ENCODE measurements at regions not wholly inside any gene's neighbourhood (a gene's known extent, or its start where the extent isn't known, plus 50 kb on each side); places are given as distances from the start of the nearest gene placed in this dataset.

DNA sequence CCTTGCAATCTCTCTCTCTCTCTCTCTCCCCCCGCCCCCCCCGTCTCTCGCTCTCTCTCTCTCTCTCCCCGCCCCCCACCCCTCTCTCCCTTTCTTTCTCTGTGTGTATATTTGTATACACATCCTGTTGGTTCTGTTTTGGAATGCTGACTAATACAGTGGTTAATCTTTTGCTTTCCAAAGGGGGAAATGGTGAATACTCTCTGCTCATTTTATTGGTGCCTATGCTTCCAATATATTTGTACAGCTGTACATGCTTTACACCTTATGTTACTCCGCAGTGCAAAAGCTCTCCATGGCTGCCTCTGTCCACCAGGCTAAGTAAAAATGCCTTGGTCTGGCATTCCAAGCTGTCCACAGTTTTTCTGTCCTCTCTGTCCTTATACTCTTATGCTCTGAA, 158.8 kb downstream of the RBMX2 start:
- Histone ChIP-seq H3K27me3 (ENCODE audit: control insufficient read depth in 2 of 2, insufficient read depth in 2 of 2, low read length in 2 of 2) (no peaks in the 10 kb centered on the region), H3K27ac (ENCODE audit: insufficient read depth, low read depth, low read length) (no peak overlapping the region), H3K9me1 (replicated peaks; ENCODE audit: control insufficient read depth, extremely low read depth, insufficient read depth, low read length) (no peaks in the 10 kb centered on the region), H3K4me2 (ENCODE audit: insufficient read depth, low read length) (no peak overlapping the region), H2AFZ (ENCODE audit: low read depth, low read length) (no peak overlapping the region), H3K9me3 (replicated peaks; ENCODE audit: control insufficient read depth, insufficient read depth, low read length) (no peaks in the 10 kb centered on the region), H3K4me3 (replicated peaks in 1 of 3; ENCODE audit: insufficient read depth in 1 of 3, low read depth in 1 of 3, low read length in 3 of 3) (no peak overlapping the region), H3K79me2 (ENCODE audit: control insufficient read depth, insufficient read depth, low read length) (no peaks in the 10 kb centered on the region), H3K36me3 (ENCODE audit: control insufficient read depth in 2 of 2, extremely low read depth in 1 of 2, insufficient read depth in 2 of 2, low read length in 2 of 2) (no peaks in the 10 kb centered on the region), H4K20me1 (replicated peaks; ENCODE audit: control insufficient read depth, extremely low read depth, insufficient read depth, low read length) (no peaks in the 10 kb centered on the region), H3K4me1 (ENCODE audit: control insufficient read depth, extremely low read depth, insufficient read depth, low read length) (no peaks in the 10 kb centered on the region), H3K9ac (replicated peaks; ENCODE audit: extremely low read depth, insufficient read depth, low read length) (no peak overlapping the region)
- TF ChIP-seq FOS (IDR thresholded peaks at IDR 0.05; ENCODE audit: borderline replicate concordance, insufficient read depth, low read length) = no peak
- no peak for TF ChIP-seq POLR2A (IDR thresholded peaks at IDR 0.05; ENCODE audit: low read depth, low read length)
- no peak for TF ChIP-seq CTCF (IDR thresholded peaks at IDR 0.05; ENCODE audit: extremely low read depth in 1 of 2, insufficient read depth in 1 of 2, low read depth in 1 of 2, low read length in 2 of 2)
- TF ChIP-seq EZH2 (IDR thresholded peaks at IDR 0.05; ENCODE audit: borderline replicate concordance, low read depth, low read length, severe bottlenecking) = no peak
- TF ChIP-seq MYC (IDR thresholded peaks at IDR 0.05; ENCODE audit: low read depth, low read length) = no peak
- no peak for TF ChIP-seq JUN (IDR thresholded peaks at IDR 0.05; ENCODE audit: borderline replicate concordance, insufficient read depth, insufficient read length, low read depth)
- TF ChIP-seq POLR2AphosphoS5 (IDR thresholded peaks at IDR 0.05; ENCODE audit: insufficient read depth, low read depth, low read length) = no peak
- TF ChIP-seq MAX (IDR thresholded peaks at IDR 0.05; ENCODE audit: insufficient read depth, insufficient read length) = no peak
- no peak for TF ChIP-seq GATA2 (IDR thresholded peaks at IDR 0.05; ENCODE audit: insufficient read depth, insufficient read length, low read depth, low read length)
- ChIA-PET CTCF (interaction anchor here (1.3 kb wide), 1 partner anchor 15 kb away, joined by 5 read pairs; no protein-coding TSS in a partner anchor), POLR2A (no interaction called here)
- dilution Hi-C loops (cut with MboI; ENCODE audit: extremely low pct_ligation_motif_present, low sequenced_read_pairs) = no loop called here
- intact Hi-C loops (cut with micrococcal nuclease) = no loop called here
- DNase-seq (ENCODE audit: low read depth, low spot score) (no peak), FAIRE-seq (no peak)
- BruUV-seq (replicated peaks) = no TSS peak
